ENCODE measurements at regions not wholly inside any gene's neighbourhood (a gene's known extent, or its start where the extent isn't known, plus 50 kb on each side); places are given as distances from the start of the nearest gene placed in this dataset.

GRCh38 chr2:196473617-196474016 is 165.9 kb upstream of the CCDC150 start:
- TF ChIP-seq, protein P1, sequence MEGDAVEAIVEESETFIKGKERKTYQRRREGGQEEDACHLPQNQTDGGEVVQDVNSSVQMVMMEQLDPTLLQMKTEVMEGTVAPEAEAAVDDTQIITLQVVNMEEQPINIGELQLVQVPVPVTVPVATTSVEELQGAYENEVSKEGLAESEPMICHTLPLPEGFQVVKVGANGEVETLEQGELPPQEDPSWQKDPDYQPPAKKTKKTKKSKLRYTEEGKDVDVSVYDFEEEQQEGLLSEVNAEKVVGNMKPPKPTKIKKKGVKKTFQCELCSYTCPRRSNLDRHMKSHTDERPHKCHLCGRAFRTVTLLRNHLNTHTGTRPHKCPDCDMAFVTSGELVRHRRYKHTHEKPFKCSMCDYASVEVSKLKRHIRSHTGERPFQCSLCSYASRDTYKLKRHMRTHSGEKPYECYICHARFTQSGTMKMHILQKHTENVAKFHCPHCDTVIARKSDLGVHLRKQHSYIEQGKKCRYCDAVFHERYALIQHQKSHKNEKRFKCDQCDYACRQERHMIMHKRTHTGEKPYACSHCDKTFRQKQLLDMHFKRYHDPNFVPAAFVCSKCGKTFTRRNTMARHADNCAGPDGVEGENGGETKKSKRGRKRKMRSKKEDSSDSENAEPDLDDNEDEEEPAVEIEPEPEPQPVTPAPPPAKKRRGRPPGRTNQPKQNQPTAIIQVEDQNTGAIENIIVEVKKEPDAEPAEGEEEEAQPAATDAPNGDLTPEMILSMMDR (IDR thresholded peaks at IDR 0.05): no peak
- no peak for TF ChIP-seq POLR2A (IDR thresholded peaks at IDR 0.05)

Data from vagina (tissue), 2 donors.